Stimulated activated CD4-positive, alpha-beta T cell treated with anti-CD3 and anti-CD28 coated beads, Interleukin-15, amount 100 ng/mL, for 48 hours (primary cell): ENCODE measurements at regions not wholly inside any gene's neighbourhood (a gene's known extent, or its start where the extent isn't known, plus 50 kb on each side); places are given as distances from the start of the nearest gene placed in this dataset.

Experiments
- DNase-seq, 2 donors: peaks; one replicate each; pipeline ENCODE4 v3.0.0-alpha.2; 2020; ENCODE audit warnings: low read depth in 2 of 2

DNA sequence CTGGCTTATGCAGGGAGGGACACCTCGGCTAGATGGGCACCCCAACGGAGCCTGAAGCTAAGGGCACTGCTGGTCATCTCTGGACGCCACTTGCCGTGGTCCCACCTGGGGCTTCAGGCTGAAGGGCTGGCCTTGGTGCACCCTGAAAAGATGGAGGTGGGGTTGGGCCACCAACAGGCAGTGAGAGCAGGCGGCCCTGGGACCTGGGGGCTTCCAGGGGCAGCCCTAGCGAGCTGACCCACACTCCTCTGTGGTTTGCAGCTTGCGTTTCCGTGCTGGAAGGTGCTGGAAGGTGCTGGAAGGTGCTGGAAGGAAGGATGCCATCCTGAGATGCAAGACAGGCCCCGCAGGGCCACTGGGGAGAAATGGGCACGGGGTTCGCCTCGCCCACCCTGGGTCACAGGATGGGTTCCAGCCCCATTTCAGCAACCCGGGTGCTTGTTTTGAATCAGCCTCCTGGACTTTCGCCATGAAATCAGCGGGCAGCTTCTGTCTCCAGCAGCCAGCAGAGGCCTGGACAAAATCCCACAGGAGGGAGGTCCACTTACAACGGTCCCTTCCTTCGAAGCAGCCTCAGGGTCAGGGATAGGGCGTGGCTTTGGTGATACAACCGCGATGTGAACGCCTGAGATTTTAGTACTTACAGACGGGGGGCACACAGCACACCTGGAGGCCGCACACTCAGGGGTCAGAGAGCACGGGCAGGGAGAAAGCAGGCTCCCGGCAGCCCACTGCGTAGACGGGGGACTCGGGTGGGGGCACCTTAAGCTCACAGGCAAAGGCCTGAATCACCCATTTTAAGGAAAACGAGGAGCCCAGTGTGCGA lies 303.1 kb upstream of the IRX4 start:
- DNase-seq: no peak

DNA sequence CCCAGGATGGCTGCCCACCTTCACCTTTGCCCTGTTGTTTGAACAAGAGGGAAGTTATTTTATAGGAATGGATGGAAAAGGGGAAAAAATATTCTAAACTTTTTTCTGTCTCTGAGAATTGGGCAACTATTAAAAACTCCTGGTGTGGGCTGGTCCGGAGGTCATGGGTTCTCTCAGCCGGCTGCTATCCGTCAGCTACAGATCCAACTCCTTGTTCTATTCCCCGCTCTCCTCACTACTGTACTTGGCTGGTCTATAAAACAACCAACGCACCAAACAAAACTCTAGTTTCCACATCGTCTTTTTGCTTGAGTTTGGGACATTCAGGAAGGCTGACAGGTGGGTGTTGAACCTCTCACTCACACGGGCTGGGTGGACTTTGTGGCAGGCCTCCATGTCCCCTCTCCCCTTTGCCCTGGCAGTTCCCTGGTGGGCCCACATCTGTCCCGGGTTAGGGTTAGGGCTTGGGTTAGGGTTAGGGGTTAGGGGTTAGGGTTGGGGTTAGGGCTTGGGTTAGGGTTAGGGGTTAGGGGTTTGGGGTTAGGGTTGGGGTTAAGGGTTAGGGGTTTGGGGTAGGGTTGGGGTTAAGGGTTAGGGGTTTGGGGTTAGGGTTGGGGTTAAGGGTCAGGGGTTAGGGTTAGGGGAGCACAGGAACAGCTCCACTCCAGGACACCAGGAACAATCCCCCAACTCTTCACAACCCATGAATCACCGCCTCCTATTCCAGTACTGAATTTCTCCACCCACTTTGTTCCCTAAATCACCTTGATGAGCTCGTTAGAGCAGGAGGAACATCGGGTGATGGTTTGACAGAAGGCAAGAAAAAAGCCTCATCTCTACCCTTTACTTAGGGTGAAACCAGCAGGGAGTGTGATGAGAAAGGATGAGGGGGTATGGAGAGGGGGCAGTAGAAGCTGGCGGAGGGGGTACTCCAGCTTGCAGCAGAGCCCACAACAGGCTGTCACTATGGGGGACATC lies 302.1 kb upstream of the IRX4 start:
- DNase-seq: no peak

DNA sequence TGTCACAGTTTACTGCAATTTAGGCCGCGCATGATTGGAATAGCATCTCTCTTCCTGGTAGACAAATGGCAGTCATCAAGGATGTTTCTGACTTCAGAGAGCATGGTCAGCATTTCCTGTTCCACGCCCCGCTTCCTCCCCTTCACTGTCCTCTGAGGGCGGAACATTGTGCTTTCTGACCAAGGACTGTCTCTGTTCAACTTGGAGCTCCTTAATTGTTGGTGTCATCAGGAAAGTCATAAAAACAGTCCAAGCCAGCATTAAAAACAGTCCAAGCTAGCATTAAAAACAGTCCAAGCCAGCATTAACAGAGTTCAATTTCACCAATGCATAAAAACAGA lies 301.3 kb upstream of the IRX4 start:
- DNase-seq: no peak

DNA sequence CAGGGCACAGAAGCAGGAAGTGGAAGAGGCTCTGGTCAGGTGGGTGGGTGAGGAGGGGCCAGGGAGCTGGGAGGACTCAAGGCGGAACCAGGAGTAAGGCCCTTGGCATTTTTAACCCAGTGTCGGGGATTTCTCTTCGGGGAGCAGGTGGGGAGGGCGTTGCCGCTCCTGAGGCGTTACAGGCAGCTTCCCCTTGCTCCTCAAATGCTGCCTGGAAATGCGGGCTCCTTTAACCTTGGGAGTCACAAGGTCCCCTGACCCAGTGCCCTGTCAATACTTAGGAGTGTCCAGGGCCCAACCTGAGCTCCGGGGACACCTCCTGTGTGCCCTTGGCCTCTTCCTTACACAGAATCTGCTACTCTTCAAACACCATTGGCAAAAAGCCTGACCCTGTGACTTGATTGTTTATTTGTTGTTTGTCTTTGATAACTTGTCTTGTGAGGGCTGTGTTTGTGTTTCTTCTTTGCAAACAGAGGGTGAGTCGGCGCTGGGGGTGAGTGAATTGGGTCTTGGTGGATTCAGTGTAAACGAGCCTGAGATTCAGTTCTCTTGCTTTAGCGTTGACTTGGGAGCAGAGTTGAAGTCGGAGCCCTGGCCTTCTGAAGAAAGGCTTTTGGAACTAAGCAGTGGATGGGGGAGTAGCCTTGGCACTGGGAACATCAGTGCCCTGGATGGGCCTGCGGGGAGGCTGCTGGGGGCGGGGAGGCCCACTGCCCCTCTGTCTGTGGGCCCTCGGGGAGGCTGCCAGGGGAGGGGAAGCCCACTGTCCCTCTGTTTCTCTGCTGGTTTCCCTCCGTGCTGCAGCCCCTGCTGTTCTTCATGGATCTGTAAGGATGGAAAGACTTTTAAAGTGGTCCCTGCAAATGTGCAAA lies 300.7 kb upstream of the IRX4 start:
- DNase-seq: no peak

DNA sequence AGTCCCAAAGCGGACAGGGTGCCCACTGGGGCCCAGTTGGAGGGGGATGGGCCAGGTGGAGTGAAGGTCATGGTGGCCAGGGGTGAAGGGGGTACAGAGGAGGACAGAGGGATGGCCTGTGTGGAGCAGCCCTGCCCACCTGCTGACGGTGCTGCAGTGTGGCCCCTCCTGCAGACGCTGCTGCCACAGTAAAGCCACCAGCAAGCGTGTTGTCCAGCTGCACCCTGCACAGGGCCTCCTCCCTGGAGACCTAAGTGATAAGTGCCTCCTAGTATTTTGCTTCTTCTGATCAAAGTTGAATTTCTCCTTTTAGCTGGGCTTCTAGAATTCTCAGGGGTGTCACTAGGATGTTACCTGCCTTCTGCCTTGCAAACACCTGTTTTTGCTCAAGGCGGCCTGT lies 299.3 kb upstream of the IRX4 start:
- DNase-seq: no peak

DNA sequence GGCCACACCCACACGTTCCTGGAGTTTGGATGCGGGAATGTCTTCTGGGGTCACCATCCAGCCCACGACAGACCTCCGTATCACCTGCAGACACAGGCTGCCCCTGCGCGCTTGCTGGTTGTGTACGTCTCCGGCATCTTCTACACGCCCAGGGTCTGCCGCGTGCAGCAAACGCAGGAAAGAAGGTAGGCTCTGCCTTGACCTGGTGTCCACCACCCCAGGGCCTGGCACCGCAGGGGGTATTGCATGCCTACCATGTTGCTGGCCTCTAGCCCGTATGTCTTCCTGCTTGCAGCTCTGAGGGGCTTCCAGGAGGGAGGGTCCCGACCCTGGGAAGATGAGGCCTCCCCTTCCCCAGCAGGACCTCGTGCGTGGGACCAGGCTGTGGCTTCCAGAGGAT lies 298.8 kb upstream of the IRX4 start:
- DNase-seq: no peak

DNA sequence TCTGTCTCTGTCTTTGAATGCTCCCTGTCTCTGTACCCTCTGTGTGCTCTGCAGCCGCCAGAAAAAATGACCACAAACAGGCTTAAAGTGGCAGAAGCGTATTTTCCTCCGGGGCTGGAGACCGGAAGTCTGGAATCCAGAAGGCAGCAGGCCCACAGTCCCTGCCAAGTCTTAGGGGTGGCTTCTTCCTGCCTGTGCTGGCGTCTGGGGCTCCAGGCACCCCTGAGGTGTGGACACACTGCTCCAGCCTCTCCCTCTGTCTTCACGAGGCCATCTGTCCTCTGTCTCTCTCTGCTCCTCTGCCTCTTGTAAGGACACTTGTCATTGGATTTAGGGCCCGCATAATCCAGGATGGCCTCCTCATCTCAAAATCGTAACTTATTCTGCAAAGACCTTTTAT lies 298.4 kb upstream of the IRX4 start:
- DNase-seq: no peak

DNA sequence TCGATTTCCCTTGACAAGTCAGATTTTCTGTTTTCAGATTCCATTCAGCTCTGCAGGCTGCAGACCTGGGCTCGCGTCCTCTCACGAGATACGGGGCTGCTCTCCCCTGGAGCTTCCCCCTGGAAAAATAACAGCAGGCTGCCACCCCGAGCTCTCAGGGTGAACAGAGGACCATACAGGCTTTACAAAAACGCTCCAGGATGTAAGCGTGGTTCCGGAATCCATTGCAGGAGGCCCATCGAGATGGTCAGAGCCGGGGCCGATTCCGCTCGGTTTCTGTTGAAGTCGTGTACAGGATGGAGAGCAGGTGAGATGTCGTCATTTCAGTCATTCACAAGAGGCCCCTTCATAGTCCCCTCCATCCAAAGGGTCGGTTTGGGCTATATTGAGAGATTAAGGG lies 297.7 kb upstream of the IRX4 start:
- DNase-seq: no peak

DNA sequence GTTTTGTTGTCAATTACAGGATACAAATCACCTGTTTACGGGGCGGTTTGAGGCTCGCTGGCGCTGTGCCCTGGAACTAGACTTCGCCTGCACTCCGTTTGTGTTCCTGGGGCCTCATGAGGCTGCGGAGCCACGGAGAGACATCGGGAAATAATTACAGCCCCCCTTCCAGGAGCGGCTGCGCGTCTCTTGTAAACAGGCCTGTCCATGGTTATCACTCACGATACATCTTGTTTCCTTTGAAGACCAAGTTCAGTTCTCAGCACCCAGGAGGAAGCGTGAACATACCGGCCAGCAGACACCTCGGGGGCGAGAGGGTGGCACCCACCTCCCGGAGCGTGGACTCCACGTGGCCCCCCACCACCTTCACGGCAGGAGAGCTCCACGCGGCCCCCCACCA lies 297.1 kb upstream of the IRX4 start:
- DNase-seq: no peak

DNA sequence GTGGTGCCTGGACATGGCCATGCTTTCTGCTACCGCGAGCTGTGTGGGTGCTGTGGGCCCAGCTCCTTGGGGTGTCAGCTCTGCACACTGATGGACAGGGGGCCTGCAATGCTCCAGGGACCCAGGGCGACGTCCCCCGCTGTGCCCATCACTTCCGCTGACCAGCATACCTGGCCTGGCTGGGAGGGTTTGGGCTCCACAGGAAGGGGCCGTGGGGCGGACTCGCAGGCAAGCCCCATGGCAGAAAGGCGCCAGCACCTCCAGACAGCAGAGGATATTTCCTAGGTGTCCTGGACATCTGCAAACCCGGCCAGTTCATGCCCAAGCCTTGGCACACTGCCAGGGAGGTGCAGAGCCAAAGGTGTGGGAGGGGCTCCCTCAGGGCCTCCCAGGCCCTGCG lies 295.8 kb upstream of the IRX4 start:
- DNase-seq: no peak

DNA sequence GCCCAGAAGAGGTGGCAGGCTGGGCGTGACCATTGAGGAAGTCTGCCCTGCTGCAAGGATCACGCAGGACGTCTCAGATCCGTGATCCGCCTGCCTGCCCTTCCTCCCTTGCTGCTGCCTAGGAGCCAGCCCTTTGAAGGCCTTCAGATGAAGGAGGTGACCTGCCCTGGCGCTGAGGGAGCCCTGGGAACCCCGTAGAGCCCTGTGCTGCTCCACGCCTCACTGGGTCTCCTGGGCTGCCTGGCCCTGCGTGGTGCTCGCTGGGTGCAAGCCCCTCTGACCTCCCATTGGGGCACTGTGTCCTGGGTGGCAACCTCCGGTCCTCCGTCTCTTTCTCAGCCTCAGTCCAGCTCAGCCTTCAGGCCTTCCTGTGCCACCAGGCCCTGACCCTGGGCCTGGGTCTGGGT lies 295.3 kb upstream of the IRX4 start:
- DNase-seq: no peak

DNA sequence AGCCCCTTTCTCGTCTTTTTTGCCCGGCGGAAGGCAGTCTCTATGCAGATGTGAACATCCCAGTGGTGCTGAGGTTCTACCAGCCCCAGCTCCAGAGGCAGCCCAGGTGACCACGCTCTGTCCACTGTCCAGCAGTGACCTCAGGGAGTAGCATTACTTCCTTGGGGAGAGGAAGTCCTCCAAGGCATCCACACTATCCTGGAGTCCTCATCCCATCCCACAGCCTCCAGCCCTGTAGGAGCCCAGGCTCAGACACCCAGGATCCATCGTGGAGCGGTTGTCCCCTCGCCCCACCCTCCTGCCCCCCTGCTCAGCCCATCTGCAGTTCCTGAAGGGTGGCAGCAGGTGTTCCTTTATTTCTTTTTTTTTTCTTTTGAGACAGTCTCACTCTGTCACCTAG lies 294.5 kb upstream of the IRX4 start:
- DNase-seq: no peak

DNA sequence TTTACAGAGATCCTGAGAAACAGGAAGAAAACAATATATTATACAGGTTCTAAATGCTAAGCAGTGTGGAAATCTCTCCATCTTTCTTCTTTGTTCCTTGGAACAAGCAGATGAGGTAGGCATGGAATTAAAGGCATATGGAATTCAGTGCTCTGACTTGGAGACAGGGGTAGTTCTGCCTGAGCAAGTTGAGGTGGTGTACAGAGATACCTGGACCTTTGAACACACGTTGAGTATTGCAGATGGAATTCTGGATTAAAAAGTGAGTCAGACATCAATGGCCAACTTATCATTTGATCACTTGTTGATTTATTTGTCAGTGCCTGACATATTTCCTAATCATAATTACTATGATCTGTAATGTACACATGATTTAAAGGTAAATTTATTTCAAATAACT lies 293.9 kb upstream of the IRX4 start:
- DNase-seq: no peak

DNA sequence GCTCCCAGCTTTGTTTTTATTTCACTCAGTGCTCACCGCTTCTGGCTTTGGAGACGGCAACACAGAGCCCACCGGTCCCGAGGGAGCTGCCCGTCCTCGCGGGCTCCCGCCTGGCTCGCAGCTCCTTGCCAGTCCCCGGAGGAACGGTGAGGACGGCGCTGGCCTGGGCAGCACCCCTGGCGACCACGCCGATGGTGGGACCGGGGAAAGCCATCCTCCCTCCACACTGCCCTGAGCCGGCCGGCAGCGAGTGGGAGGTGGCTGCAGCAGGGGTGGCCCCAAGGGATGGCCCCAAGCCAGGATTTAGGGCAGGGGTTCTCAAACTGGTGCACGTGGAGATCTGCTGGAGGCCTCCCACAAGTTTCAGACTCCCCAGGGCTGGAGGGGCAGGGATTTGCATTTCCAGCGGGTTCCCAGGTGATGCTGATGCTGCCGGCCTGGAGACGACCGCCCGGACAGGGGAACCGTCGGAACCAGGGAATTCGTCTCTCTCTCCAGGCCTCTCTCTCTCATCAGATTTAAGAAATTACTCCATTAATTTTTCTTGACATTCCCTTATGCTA lies 293.2 kb upstream of the IRX4 start:
- no peak for DNase-seq

DNA sequence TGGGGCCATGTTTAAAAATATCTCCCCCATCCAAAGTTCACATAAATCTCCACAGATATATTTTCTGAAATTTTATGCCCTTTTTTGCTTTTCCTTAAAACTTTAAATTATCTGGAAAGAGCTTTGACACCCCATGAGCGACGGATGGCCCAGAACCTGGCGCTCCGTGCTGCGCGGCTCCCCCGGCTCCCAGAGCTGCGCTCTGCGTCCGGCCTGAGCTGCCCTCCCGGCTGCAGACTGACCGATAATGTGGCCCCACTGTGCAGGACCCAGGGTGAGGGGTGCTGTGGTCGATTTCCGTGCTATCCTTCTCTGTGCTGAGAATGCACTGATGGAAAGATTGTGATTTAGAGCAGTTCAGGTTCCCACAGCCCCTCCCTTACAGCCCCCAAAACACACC lies 292.3 kb upstream of the IRX4 start:
- DNase-seq: no peak

DNA sequence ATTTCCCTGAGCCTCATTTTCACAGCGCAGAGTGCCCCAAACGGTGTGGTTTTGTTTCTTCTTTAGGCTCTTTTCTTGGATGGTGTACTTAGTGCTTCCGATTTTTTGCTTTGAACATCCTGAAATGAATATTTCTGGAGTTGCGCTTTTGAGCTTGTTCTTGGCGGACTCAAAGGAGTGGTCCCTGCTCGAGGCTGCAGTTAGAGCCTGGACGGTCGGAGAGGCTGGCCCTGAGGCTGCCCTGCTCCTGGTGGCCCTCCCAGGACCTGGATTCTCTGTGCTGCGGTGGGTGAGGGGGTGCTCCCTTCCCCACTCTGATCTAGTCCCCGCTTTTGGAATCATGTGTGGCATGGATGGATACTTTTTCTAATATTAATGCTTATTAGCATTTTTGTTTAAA lies 291.8 kb upstream of the IRX4 start:
- no peak for DNase-seq

DNA sequence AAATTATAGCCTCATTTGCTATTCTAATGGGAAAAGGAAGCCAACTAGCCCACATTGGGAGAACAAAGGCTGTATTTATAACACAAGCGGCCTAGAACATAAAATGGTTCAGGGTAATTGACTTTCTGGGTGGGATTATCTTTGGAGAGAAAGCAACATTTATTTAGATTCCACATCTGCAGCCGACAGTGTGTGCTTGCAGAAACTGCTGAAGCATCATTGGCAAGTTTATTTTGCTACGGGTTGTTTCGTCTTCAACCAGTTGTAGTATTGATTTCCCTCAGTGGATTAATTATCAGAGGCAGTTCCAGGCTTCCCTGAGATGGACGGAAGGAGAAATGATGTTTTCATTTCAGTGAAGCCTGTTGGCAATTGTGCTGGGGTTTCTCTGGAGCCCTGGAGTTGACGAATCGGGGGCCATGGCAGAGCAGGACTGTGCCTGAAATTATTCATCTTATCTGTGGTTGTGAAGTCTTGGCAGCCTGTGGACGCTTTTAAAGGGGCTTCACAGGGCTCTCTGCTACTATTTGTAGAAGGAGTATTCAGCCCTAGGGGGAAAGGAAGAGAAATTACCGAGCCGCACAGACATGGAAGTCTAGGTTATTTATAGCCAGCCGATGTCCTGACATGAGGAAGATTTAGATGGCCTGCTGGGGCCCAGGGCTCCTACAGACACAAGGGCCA lies 290.6 kb upstream of the IRX4 start:
- DNase-seq: no peak

DNA sequence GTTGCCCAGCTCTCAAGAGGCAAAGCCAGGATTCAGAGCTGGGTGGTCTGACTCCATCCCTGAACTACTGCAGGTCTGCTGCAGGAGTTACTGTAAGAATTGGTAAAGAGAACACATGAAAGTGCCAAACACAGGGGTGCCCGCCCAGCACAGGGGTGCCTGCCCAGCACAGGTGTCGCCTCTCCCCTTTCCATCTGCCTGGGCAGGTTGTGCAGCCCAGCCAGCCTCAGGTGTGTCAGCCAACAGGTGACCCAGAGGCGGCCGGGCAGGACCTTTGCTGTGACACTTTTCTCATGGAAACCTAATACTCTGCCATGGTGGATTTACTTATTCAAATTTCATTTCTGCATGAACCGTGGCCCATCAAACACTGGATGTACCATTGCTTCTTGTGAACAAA lies 289.7 kb upstream of the IRX4 start:
- DNase-seq: no peak

DNA sequence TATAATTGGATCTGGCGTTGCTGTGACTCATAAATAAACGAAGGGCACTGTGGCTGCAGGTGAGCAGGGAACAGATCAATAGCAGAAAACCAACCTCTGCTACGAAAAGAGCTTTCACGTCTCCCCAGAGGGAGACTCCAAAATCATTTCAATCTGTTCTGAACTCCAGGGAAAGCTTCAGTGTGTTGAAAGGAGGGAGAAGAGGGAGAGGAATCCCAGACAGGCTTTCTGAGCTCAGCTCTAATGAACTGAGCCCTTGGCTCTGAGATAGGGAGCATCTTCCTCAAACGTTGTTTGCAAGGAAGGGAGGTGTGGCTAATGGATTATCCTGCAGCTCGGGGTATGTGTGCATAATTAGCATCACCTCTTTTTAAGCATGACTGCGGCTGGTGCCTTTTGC lies 288.0 kb upstream of the IRX4 start:
- DNase-seq: no peak

DNA sequence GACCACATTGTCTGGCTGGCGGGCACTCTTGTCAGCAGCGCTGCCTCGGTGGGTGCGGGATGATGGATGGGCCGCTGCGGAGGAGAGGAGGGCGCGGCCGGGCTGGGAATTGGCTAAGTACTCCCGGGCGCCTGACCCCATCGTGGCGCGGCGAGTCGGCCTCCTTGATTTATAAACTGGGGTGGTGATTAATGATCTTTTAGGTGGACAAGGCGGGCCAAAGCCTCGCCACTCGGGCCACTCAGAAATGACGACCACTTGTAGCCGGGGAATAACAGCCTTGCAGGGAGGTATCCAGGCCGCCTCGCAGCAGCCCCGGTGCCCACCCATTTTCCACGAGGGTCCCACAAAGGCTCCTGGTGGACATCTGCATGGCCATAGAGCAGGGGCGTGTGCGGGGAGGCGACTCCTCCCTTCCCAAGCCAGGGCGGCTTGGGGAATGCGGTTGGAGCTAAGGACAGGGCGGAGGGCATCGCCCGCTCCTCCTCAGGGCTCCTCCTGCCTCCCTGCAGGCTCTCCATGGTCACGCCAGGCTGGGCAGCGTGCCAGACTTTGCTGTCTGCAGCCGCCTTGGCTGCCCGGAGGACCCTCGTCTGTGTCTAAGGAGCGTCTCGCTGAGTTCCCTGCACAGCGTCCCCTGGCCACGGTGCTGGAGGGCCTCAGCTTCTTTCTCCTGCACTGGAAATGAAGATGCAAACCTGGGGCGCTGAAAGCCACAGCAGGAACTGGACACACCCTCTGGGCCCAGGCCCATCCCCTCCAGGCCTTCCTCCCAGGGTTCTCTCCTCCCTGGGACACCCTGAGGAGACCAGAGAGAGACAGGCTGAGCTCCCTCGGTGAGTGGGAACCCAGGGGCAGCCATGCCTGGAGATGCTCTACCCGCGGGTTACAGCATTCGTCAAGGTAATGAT lies 287.4 kb upstream of the IRX4 start:
- no peak for DNase-seq
